IPS-20b (cell line): ENCODE measurements at regions not wholly inside any gene's neighbourhood (a gene's known extent, or its start where the extent isn't known, plus 50 kb on each side); places are given as distances from the start of the nearest gene placed in this dataset.

Experiments used
- H3K27ac ChIP-seq: one replicate; pipeline ENCODE4 v1.5.1; 2013; ENCODE audit warnings: low read length
- H3K27me3 ChIP-seq: 2 replicates; pipeline ENCODE4 v1.6.1; 2013; ENCODE audit warnings: mild to moderate bottlenecking, low read length, inconsistent platforms; ENCODE audit not compliant: insufficient read depth
- H3K36me3 ChIP-seq: 2 replicates; pipeline ENCODE4 v1.6.1; 2013; ENCODE audit warnings: low read depth, mild to moderate bottlenecking, inconsistent platforms, low read length, moderate library complexity; ENCODE audit not compliant: insufficient read depth
- H3K4me1 ChIP-seq: 2 replicates; pipeline ENCODE4 v1.6.1; 2013; ENCODE audit warnings: mild to moderate bottlenecking, control low read depth, inconsistent platforms, low read length, moderate library complexity; ENCODE audit not compliant: insufficient read depth
- H3K4me3 ChIP-seq: 2 replicates; pipeline ENCODE4 v1.5.1; 2013; ENCODE audit warnings: mild to moderate bottlenecking, low read length, inconsistent platforms
- H3K9ac ChIP-seq: 2 replicates; pipeline ENCODE4 v1.6.1; 2013; ENCODE audit warnings: low read depth, mild to moderate bottlenecking, inconsistent platforms, low read length, moderate library complexity
- H3K9me3 ChIP-seq: 2 replicates; pipeline ENCODE4 v1.6.1; 2013; ENCODE audit warnings: mild to moderate bottlenecking, low read depth, low read length, inconsistent platforms; ENCODE audit not compliant: insufficient read depth

- Histone ChIP-seq H3K27me3 (no peaks in the 10 kb centered on the region), H3K36me3 (no peaks in the 10 kb centered on the region), H3K9me3 (no peaks in the 10 kb centered on the region), H3K4me1 (no peaks in the 10 kb centered on the region), H3K4me3 (no peak overlapping the region), H3K27ac (no peak overlapping the region), H3K9ac (no peak overlapping the region)
Measured at GRCh38 chr12:13289653-13290289, 93.2 kb downstream of the EMP1 start.

DNA sequence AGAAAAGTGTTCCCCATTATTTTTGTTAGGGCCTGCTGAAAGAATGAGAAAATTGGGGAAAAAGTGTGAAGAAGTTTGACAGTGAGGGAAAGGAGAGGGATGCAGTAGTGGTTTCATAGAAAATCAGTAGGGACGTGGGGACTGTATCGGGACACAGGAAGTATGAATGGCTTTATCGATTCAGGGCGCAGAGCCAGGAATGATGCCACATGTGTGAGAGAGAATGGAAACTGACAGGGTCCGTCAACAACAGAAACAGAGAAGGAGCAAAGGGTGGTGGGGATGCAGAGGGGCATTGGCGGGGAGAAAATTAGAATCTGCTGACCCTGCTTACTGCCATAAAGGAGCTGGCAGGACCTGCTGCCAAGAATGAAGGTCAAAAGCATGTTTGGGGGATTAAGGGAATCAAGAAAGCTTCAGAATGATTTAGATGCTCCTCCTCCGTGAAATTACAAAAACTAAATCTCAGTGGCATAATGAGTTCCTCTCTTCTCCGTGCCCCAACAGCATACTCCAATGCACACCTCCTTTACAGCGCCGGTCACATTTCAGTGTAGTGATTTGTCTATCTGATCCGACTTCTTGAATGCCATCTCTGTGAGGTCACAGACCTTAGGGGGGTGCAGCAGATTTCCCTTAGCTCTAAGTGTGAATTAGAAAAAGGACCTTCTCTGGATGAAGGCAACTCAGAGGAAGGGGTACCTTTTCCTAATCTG, 92.6 kb downstream of the EMP1 start:
- no peaks in the 10 kb centered on the region for H3K9me3 ChIP-seq

DNA sequence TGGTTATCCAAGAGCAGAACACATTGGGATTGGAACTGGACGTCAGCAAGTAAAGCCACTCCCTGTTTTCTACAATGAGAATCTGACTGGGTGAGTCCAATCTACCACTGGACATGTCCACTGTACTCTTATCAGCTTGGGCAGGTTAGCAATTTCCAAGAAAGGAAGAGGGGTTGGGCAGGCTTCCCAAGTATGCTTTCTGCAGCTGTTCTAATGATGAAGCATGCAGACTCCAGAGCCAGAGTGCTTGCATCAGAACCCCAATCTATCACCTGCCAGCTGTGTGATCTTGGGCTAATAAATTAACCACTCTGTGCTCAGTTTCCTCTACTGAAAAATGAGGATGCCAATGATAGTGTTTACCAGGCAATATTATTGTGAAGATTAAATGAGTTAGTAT, 92.0 kb downstream of the EMP1 start:
- Histone ChIP-seq H3K4me3 (no peak overlapping the region), H3K9ac (no peak overlapping the region), H3K27me3 (no peaks in the 10 kb centered on the region), H3K9me3 (no peaks in the 10 kb centered on the region), H3K4me1 (no peaks in the 10 kb centered on the region), H3K27ac (no peak overlapping the region), H3K36me3 (no peaks in the 10 kb centered on the region)

More for the DNA sequence above, 92.6 kb downstream of the EMP1 start:
- no peaks in the 10 kb centered on the region for H3K4me1 ChIP-seq
- no peak overlapping the region for H3K4me3 ChIP-seq
- H3K27ac ChIP-seq = no peak overlapping the region
- H3K9ac ChIP-seq = no peak overlapping the region
- H3K36me3 ChIP-seq = no peaks in the 10 kb centered on the region
- H3K27me3 ChIP-seq = no peaks in the 10 kb centered on the region

DNA sequence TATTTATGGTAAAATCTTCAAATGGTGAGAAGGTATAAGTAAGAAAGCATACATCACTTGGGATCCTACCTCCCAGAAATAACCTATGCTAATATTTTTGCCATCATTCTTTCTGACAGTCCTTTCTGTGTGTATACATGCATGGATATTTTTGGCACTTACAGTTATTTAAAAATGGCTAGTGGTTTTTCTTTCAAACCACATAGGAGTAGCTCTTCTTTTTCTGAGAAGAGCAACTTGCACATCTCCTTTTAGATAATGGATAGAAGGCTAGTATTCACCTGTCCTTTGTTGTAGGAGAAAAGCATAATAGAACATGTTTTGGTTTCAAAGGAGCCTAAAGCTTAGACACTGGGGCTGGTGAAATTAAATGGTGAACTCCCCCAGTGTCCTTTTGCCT, 87.3 kb downstream of the EMP1 start:
- no peak overlapping the region for H3K9ac ChIP-seq
- H3K36me3 ChIP-seq = no peaks in the 10 kb centered on the region
- H3K27me3 ChIP-seq = peaks cover 12% of the 10 kb centered on the region
- H3K4me1 ChIP-seq = no peaks in the 10 kb centered on the region
- H3K4me3 ChIP-seq = no peak overlapping the region
- H3K27ac ChIP-seq = no peak overlapping the region
- H3K9me3 ChIP-seq = no peaks in the 10 kb centered on the region

- H3K27me3 ChIP-seq = peaks cover 18% of the 10 kb centered on the region
- no peak overlapping the region for H3K4me3 ChIP-seq
- no peak overlapping the region for H3K9ac ChIP-seq
- no peaks in the 10 kb centered on the region for H3K36me3 ChIP-seq
- H3K4me1 ChIP-seq = no peaks in the 10 kb centered on the region
- no peaks in the 10 kb centered on the region for H3K9me3 ChIP-seq
- no peak overlapping the region for H3K27ac ChIP-seq
Measured at GRCh38 chr12:13282861-13283260, 86.3 kb downstream of the EMP1 start.

DNA sequence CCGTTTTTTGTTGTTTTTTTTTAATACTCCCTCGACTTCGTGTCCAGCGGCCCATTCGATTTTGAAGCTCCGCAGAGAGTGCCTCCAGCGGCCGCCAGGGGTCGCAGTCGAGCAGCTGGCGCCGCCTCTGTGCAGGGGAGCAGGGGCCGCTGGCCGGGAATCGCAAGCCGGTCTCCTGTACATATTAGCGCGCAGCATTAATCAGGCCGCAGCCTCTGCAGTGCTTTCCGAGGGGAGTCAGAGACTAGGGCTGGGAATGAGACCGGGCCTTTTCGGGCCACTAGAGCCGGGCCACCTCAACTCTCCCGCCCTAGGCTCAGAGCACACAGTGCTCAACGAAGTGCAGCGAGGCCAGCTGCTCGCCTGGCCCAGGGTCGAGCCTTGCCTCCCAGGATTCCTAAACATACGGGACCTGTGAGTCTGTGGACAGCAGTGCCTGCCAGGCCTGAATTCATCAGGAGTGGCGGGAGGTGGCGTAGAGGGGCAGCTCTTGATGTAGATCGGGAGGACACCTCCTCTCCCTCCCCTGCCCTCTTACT, 81.8 kb downstream of the EMP1 start:
- Histone ChIP-seq H3K4me1 (0 out of 2 replicates have a peak, but pooled peaks cover 3% of the 10 kb centered on the region), H3K27ac (no peak overlapping the region), H3K36me3 (no peaks in the 10 kb centered on the region), H3K9ac (no peak overlapping the region), H3K4me3 (0 out of 2 replicates have a peak overlapping the region, but pooled peaks have one; percentile 44), H3K9me3 (no peaks in the 10 kb centered on the region), H3K27me3 (peaks cover 18% of the 10 kb centered on the region)

DNA sequence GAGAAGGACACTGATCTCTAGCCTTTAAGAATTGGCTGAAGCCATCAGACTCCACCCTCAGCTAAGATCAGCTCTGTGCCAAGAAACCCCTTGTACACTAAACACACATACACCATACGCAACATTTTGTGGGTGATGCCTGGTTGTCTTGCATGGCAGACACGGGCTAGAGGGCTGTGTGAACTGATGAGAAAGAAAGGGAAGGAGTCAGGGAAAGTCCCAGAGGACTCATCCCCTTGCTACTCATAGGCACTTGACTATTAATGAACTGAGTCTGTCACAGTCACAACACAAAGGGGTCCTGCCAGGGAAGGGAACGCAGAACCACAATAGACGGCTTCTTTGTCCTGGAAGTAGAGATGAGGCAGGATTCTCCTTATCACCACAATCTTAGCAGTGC, 80.8 kb downstream of the EMP1 start:
- Histone ChIP-seq H3K4me3 (no peak overlapping the region), H3K27me3 (peaks cover 18% of the 10 kb centered on the region), H3K4me1 (0 out of 2 replicates have a peak, but pooled peaks cover 3% of the 10 kb centered on the region), H3K27ac (no peak overlapping the region), H3K9me3 (no peaks in the 10 kb centered on the region), H3K36me3 (no peaks in the 10 kb centered on the region), H3K9ac (no peak overlapping the region)

DNA sequence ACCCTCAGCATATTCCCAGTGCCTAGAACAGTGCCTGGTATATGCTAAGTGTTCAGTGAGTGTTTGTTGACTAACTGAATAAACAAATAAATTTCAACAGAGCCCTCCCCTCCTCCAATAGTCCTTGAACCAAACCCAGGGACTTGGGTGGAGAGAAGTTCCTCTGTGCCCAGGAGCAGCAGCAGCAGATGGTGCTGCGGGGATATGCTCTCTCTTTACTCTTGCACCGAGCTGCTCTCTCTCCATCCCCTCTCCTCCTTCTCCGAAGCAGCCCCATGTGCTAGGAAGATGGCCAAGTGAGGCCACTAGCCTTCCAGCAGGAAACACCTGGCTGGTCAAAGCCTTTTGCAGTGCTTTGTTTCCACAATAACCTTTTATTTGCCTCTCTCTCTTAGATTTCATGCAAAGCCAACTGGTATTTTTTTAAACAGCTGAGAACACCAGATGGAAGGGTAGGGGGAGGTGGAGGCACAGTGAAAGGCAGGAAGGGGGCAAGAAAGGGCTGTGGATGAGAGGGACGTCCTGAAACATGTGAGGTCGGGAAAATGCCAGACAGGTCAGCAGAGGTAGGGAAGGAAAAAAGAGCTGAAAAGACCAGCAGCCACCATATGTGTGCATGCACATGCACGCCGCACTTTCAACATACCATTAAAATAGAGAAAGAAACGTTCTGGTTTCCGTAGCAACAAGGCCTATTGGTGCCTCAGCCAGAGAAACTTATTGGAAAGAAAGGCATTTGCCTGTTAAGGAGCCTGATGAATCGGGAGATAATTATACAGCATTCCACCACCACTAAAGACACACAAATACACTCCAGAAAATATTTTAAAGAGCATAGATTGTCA, 78.9 kb downstream of the EMP1 start:
- Histone ChIP-seq H3K36me3 (no peaks in the 10 kb centered on the region), H3K9me3 (no peaks in the 10 kb centered on the region), H3K27me3 (peaks cover 18% of the 10 kb centered on the region), H3K9ac (no peak overlapping the region), H3K4me1 (0 out of 2 replicates have a peak, but pooled peaks cover 3% of the 10 kb centered on the region), H3K27ac (no peak overlapping the region), H3K4me3 (no peak overlapping the region)

GRCh38 chr12:13273850-13274249, 77.3 kb downstream of the EMP1 start:
- Histone ChIP-seq H3K27ac (no peak overlapping the region), H3K27me3 (peaks cover 6% of the 10 kb centered on the region), H3K36me3 (no peaks in the 10 kb centered on the region), H3K4me3 (no peak overlapping the region), H3K9ac (no peak overlapping the region), H3K4me1 (0 out of 2 replicates have a peak, but pooled peaks cover 3% of the 10 kb centered on the region), H3K9me3 (no peaks in the 10 kb centered on the region)

GRCh38 chr12:13273097-13273496, 76.6 kb downstream of the EMP1 start:
- no peaks in the 10 kb centered on the region; the same call in 1 of the 2 replicates for H3K27me3 ChIP-seq
- H3K4me3 ChIP-seq = no peak overlapping the region
- no peaks in the 10 kb centered on the region for H3K9me3 ChIP-seq
- no peaks in the 10 kb centered on the region for H3K36me3 ChIP-seq
- H3K9ac ChIP-seq = no peak overlapping the region
- no peak overlapping the region for H3K27ac ChIP-seq
- 0 out of 2 replicates have a peak, but pooled peaks cover 3% of the 10 kb centered on the region for H3K4me1 ChIP-seq

DNA sequence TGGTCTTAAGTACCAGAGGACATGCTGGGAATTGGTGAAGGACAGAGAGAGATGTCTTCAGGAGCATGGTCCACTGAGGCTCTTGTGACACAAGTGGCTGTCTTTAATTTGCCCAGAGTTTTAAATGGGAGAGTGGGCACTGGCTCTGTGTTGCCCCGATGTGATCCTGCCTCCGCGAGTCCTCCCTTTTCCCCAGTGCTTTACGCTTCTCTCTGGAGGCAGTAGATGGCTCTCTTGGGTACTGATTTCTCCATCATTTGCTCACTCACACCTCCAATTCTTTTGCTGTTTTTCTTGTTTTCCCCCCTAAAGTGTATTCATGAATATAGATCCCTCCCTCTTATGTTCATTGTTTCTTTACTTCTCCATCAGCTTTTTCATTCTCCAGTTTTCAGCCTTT, 74.3 kb downstream of the EMP1 start:
- H3K36me3 ChIP-seq = no peaks in the 10 kb centered on the region
- no peak overlapping the region for H3K9ac ChIP-seq
- peaks cover 3% of the 10 kb centered on the region; the same call in 1 of the 2 replicates for H3K4me1 ChIP-seq
- H3K4me3 ChIP-seq = no peak overlapping the region
- no peaks in the 10 kb centered on the region for H3K9me3 ChIP-seq
- H3K27ac ChIP-seq = no peak overlapping the region
- H3K27me3 ChIP-seq = no peaks in the 10 kb centered on the region
